Body of pancreas (tissue), 4 donors: ENCODE measurements at regions not wholly inside any gene's neighbourhood (a gene's known extent, or its start where the extent isn't known, plus 50 kb on each side); places are given as distances from the start of the nearest gene placed in this dataset.

Source experiments
- POLR2A ChIP-seq, 3 donors: fragments of 450-650 bp; IDR thresholded peaks; one replicate each; pipeline ENCODE4 v1.6.1; 2016; ENCODE audit warnings: antibody characterized with exemption in 3 of 3, mild to moderate bottlenecking in 2 of 3
- TF ChIP-seq, protein P1 (sequence below), 7 experiments: fragments of 450-650 bp in 4 of 7; fragments of 200-600 bp in 3 of 7; sonication (generic) in 3 of 7; IDR thresholded peaks; one replicate each; pipeline ENCODE4 v1.5.1; 2016 to 2019; ENCODE audit warnings: antibody characterized with exemption in 7 of 7

DNA sequence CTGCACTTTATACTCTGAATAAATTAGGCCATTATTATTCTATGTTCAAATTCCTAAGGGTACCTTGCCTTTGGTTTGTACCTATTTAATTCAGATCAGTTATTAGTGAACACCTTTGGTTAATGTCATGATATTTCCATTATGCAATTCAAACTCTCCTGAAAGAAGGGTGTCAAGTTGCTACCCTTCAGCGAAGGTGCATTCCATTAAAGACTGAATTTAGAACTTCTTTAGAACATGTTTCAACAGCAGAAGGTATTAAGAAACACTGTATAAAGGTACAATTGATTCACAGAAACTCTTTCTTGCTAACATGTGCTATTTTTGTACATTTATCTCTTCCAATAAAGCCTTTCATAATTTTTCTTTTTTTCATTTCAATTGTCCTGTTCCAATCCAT lies 1545.4 kb upstream of the PCDH10 start:
- TF ChIP-seq, protein P1, sequence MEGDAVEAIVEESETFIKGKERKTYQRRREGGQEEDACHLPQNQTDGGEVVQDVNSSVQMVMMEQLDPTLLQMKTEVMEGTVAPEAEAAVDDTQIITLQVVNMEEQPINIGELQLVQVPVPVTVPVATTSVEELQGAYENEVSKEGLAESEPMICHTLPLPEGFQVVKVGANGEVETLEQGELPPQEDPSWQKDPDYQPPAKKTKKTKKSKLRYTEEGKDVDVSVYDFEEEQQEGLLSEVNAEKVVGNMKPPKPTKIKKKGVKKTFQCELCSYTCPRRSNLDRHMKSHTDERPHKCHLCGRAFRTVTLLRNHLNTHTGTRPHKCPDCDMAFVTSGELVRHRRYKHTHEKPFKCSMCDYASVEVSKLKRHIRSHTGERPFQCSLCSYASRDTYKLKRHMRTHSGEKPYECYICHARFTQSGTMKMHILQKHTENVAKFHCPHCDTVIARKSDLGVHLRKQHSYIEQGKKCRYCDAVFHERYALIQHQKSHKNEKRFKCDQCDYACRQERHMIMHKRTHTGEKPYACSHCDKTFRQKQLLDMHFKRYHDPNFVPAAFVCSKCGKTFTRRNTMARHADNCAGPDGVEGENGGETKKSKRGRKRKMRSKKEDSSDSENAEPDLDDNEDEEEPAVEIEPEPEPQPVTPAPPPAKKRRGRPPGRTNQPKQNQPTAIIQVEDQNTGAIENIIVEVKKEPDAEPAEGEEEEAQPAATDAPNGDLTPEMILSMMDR (IDR thresholded peaks at IDR 0.05): no peak
- TF ChIP-seq POLR2A (IDR thresholded peaks at IDR 0.05): no peak
